ENCODE measurements at regions not wholly inside any gene's neighbourhood (a gene's known extent, or its start where the extent isn't known, plus 50 kb on each side); places are given as distances from the start of the nearest gene placed in this dataset.
"Not testable (repeated sequence)": the region's sequence is repeated elsewhere in the genome, so short reads cannot be mapped to it uniquely, and the experiment has no call there.

DNA sequence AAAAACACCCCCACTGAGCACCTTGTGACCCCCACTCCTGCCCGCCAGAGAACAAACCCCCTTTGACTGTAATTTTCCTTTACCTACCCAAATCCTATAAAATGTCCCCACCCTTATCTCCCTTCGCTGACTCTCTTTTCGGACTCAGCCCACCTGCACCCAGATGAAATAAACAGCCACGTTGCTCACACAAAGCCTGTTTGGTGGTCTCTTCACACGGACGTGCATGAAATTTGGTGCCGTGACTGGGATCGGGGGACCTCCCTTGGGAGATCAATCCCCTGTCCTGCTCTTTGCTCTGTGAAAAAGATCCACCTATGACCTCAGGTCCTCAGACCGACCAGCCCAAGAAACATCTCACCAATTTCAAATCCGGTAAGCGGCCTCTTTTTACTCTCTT, 419.8 kb downstream of the MAFB start:
- not testable (repeated sequence) for DNase-seq (ENCODE audit: extremely low read depth in 1 of 11, low read depth in 9 of 11, low spot score in 4 of 11)

DNA sequence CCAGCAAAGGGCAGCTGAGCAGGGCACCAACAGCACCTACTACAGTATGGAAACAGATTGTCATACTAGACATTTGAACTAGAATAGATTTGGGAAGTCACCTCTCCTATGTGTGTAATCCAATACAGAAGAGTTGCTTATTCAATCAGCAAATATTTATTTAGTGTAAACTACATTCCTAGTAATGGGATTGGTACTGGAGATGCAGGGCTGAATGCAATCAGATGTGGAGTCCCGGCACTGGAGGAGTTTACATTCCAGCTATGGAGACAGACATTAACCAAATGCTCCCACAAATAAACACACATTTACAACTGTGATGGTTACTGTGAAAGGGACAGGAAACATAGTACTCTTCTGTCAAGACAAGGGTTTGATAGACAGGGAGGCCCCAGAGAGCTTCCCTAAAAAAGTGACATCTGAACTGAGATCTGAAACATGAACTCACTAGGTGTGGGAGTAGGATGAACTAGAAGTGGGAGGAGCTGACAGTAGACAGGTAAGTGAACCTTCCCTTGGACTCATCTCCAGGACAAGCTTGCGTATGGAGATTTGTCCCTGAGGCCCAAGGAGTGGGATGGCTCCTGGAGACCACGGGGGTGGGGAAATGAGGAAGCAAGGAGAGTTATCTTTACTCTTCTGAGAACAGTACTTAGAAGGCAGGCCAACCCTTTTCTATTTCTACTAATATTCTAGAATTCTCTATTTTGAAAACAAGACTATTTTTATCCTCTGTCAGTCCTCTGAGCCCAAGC, 420.5 kb downstream of the MAFB start:
- no peak for DNase-seq (ENCODE audit: extremely low read depth in 1 of 11, low read depth in 9 of 11, low spot score in 4 of 11)

DNA sequence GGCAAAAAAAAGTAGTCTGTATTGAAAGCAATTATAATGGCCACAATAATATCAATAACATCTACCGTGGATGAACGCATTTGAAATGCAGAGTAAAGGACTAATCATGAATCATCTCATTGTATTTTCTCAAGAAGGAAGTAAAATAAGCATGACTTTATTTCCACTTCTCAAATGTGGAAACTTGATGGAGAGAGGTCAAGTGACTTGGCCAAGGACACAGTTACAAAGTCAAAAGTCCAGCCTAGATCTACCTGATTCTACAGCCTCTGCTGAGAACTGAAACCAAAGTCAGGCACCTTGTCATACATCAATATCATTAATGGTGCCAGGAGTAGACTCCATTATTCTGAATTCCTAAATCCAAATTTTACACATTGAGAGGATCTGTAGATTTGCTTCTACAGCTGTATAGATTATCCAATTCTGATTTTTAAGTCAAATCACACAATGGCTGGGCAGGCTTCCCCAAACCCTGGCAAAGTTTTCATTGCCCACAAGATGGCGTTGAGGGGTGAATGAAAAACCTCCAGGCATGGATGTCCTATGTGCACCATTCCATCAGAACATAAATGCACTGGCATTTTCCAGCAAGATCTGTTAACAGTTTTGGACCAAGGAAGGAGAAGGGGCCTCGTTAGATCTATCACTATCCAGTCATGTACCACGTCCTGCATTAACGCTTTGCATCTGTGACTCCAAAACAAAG, 423.1 kb downstream of the MAFB start:
- DNase-seq (ENCODE audit: extremely low read depth in 1 of 11, low read depth in 9 of 11, low spot score in 4 of 11): no peak

DNA sequence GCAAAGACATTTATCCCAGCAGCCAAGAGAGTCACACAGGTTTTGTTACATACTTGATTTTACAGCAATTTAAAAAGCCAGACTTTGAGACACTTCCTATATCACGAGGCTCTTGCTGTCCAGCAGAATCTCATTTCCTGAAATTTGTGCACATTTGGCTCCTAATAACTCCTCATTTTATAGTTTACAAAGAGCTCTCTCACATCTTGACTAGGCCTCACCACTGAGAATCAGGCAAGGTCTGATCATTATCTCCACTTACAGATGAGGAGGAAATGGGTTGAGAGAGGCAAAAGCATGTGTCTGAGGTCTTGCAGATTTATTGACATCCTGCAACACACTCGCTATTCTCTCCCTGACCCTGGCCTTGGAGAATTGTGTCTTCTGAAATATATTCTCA, 426.8 kb downstream of the MAFB start:
- no peak for DNase-seq (ENCODE audit: extremely low read depth in 1 of 11, low read depth in 9 of 11, low spot score in 4 of 11)

DNA sequence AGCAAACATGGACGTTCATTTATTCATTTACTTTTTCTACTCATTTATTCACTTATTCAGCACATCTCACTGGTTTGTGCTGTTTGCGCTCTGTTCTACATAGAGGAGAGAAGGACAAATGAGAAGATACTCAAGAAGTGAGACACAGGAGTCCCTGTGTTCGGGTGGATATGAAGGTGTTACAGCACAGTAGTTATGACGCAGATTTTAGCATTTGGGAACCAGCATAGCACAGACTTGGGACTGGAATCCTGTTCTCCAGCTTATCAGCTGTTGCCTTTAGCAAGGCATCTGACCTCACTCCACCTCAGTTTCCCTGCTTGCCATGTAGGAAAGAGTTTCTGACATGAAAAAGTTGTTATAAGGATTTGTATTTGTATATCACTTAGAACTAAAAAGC, 430.1 kb downstream of the MAFB start:
- DNase-seq (ENCODE audit: extremely low read depth in 1 of 11, low read depth in 9 of 11, low spot score in 4 of 11): no peak

DNA sequence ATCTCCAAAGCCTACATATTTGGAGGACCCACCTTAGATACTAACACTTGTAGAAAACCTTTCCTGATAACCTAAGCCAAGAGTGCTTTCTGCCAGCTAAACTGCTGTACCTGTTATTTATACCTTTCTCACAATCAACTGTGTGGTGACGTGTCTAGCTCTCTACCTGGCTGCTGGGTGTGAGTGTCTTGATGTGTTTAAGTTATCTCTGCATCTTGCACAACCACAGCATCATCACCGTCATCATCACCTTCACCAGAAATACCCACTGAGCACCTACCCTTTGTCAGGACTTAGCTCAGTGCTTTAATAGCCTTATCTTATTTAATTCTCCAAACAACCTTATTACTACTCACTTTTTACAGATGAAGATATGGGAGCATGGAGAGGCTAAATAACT, 431.3 kb downstream of the MAFB start:
- no peak for DNase-seq (ENCODE audit: extremely low read depth in 1 of 11, low read depth in 9 of 11, low spot score in 4 of 11)

DNA sequence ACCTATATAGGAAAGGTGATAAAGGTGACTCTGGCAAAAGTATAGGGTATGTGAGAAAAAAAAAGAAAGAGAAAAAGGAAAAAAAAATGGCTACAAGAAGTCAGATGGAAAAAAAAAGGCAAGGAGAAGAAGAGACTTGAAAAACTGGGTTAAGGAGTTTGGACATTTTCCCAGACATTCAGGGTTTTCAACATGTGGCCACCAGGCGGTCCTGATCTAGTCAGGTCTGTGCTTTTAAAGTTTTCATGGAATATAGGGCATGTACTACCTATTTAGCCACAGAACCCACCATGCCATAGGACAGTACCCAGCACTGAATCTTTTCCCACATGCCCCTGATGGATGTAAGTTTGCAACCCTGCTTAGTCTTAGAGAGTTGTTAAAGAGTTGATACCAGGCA, 433.7 kb downstream of the MAFB start:
- DNase-seq (ENCODE audit: extremely low read depth in 1 of 11, low read depth in 9 of 11, low spot score in 4 of 11): no peak

DNA sequence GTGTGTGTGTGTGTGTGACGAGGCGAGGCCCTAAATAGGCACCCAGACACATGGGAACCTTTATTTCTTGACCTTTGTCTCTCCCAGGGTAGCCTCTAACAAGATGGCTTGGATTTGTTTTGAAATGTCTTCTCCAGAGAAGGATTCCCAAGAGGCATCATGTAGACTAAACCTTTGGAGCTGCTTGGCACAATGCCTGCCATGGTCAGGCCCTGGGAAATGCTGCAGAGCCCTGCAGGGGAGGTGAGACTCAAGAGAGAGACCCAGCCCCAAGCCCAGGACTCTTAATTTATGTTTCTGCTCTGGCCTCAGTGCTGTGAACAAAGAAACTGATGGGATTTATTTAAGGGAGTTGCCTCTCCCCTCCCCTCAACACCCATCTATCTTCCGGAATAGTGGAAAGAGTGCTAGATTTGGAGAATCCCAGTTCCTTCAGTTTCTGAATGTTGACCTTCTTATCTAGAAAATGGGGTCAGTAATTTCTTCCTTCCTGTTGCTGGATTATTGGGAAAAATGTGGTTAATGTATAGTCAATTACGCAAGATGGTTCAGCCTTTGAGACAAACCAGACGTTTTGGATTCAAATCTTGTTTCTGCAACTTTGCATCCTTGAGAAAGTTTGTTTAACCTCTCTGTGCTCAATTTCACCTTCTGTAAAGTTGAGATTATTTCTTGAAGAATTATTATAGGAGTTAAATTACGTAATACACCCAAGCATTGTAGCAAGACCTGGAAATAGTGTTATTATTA, 434.8 kb downstream of the MAFB start:
- DNase-seq (ENCODE audit: extremely low read depth in 1 of 11, low read depth in 9 of 11, low spot score in 4 of 11): no peak

DNA sequence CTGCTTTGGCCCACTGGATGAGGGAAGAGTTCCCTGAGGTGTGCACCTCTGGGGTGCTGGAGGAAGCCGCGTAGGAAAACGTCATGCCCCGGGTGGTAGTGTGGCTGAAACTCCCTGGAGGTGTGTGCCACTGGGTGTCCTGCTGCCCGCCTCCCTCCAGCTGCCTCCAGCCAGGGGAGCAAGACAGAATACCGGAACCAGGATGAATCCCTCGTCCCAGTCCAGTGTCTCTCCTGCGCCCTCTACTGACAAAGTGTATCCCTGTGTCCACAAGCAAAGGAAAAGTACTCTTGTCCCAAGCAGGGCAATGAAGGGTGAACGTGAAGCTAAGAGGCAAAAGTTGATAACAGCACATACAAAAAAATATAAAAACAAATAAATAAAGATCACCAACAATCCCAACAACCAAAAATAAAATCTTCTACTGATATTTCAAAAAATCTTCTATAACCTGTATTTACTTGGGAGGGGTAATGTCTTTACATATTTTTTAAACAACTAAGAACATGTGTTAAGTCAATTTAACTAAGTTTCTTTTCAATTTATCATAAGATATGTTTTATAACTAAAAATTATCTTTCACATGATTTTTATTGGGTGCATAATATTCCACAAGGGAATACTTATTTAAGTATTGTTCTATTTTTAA, 437.6 kb downstream of the MAFB start:
- DNase-seq (ENCODE audit: extremely low read depth in 1 of 11, low read depth in 9 of 11, low spot score in 4 of 11): no peak

DNA sequence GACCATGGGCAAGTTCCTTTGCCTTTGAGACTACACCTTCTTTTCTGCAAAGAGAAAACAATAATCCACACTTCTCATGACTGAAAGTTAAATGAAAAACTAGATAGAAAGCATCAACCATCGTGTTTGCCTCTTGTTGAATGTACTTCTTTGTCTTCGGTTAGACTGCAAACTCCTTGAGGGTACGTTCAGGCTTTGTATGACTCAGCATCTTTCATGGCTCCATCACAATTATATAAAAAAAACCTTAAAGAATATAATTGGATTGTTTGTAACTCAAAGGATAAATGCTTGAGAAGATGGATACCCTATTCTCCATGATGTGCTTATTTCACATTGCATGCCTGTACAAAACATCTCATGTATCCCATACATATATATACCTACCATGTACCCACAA, 439.2 kb downstream of the MAFB start:
- no peak for DNase-seq (ENCODE audit: extremely low read depth in 1 of 11, low read depth in 9 of 11, low spot score in 4 of 11)

DNA sequence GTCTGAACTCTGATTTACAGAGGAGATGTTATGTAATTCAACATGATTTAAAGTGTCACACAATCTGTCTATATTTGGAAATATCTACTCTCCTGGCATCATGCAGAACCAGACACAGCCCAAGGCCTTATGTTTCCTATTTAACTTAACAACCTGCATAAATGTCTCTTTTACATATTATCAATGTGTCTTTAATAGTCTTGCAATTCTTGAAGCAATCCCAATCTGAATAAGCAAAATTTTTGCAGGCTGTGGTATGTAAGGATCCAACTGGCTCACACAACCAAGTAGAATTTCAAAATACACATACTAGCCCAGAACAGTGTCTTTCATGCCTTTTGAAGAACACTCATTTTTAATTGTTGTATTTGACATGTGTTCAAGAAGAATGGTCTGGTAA, 443.2 kb downstream of the MAFB start:
- DNase-seq (ENCODE audit: extremely low read depth in 1 of 11, low read depth in 9 of 11, low spot score in 4 of 11): no peak

DNA sequence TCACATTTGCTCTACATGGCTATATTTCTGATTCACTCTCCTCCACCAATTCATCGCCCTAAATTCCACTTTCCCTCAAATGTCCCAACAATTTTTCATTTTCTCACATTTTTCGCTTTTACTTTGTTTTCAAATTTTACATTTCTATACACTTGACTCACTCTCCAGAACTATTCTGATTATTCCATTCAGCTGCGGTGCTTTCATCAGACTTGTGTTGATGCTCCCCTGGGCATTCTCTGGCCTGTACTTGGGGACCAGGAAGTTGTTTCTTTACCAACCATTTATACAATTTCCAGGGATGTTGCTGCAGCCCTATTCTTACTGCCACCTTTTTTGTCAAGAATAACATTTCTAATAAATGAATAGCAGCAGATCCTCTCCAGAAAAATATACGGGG, 444.8 kb downstream of the MAFB start:
- no peak for DNase-seq (ENCODE audit: extremely low read depth in 1 of 11, low read depth in 9 of 11, low spot score in 4 of 11)

DNA sequence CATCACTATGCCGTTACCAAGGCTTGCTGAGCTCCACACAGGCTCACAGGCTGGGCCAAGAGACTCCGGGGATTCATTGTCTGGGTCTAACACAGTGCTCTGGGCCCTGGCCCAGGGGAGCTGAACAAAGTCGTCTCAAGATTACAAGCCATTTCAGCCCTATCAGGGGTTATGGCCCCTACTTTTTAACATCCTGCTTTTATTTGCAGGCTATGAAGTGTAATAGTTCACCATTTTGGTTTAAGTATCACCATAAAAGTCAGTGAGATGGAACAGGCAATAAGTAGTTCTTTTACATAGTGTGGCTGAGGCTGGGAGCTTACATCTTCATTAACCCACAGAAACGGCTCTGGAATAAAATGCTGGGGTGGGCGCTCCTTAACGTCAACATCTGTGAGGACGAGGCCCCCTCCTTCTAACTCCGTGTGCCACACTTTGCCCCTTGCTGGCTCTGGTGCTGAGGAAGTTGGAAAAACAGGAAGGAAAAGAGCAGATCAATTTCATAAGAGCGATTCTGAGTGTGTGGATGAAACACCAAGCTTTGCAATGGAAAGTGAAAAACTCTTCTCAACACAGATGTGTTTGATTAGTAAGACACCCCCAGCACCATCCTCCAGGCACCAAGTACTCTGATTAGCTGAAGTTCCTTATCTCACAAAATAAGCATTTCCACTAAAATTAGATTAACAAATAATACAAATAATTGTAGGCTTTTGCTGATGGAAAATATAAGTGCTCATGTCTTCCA, 447.3 kb downstream of the MAFB start:
- peak in 3 of 11 donors; percentile 7 to 25 (median 18) for DNase-seq (ENCODE audit: extremely low read depth in 1 of 11, low read depth in 9 of 11, low spot score in 4 of 11)

DNA sequence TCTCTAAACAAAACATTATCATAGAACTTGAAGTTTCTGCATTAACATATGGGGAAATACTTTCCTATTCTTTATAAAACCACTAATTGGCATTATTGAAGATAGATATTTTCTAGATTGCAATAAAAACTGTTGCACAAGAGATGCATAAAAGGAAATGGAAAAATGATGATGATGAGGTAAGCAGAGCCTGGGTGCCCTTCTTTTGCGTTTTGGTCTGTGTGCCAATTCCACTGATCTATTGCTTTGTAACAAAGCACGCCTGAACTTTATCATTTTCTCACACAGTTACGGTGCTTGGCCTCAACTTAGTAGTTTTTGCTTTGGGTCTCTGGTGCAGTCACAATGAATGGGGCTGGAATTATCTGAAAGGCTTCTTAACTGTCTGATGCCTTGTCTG, 450.5 kb downstream of the MAFB start:
- no peak for DNase-seq (ENCODE audit: extremely low read depth in 1 of 11, low read depth in 9 of 11, low spot score in 4 of 11)

DNA sequence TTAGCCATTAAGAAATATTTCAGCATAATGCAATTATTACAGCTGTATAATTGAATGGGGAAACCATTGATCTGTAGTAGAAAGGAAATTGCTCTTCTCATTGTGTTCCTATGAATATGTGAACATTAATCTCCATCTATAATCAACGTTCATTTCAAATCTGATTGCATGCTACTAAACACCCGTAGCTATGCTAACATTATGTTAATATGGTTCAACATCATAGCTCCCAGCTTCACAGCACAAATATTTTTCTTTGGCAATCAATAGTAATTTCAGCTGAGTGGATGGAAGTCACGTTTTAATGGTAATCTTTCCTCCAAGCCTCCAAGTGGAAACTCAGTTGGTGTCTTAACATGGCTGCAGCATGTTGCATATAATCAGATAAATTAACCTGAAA, 454.4 kb downstream of the MAFB start:
- no peak for DNase-seq (ENCODE audit: extremely low read depth in 1 of 11, low read depth in 9 of 11, low spot score in 4 of 11)

DNA sequence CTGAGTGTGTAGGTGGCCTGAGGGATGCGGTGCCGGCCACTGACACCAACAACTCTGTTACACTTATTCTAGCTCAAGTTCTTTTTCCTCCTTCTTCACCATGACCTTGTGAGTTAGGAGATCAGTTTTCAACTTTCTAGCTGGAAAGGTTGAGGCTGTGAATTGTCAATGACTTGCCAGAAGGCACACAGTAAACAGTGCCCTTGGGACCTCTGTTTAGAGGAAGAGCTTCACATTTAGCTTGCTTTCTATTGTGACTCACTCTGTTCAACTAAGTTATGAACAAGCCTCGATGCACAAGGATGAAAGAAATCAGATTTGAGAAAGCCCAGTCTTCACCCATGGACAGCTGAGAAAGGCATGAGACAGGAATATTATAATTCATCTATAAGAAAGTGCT, 455.6 kb downstream of the MAFB start:
- DNase-seq (ENCODE audit: extremely low read depth in 1 of 11, low read depth in 9 of 11, low spot score in 4 of 11): no peak

DNA sequence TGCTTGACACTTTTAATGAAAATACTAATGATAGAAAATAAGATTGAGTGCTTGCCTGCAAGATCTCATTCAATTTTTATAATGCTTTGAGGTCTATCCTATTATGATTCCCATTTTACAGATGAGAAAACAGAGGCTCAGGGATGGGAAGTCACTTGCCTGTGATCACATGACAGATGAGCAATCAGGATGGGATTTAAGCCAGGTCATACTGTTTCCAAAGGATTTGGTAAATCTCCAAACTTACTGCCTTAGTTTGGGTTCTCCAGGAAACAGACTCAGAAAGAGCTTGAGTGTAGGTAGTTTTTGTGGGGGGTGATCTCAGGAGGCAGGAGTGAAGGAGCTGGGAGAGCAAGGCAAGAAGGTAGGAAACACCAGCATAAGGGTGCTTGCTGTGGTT, 456.3 kb downstream of the MAFB start:
- no peak for DNase-seq (ENCODE audit: extremely low read depth in 1 of 11, low read depth in 9 of 11, low spot score in 4 of 11)

DNA sequence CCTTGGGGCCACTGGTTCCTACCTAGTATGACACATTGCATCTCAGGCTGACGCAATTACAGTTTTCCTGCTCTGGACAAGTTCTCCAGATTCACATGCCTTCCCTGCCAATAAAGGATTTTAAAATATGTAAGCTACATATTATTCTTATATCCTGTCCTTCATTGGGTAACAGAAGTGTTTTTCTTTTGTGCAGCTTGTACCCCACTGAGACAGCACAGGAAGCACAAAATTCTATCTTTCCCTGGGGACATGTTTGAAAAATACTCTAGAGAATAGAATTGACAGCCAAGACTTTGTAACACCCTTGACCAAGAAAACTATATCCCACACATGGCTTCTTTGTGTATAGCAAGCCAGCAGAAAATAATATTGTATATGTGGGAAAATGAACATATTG, 456.8 kb downstream of the MAFB start:
- DNase-seq (ENCODE audit: extremely low read depth in 1 of 11, low read depth in 9 of 11, low spot score in 4 of 11): no peak

DNA sequence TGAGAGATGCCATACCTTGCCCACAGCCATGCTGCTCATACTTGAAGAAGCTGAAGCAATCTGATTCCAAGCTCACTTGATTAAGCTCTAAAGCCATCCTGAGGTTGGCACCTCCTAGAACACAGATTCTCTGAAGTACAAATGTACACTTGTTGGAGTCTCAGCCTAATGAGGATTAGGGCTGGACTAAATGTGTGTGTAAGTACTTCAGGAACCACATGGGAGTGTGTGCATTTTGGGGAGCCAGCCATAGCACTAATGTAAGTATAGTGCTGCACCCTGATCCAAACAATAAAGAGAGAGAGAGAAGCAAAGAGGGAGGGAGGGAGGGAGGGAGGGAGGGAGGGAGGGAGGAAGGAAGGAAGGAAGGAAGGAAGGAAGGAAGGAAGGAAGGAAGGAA, 458.6 kb downstream of the MAFB start:
- DNase-seq (ENCODE audit: extremely low read depth in 1 of 11, low read depth in 9 of 11, low spot score in 4 of 11): no peak

All from renal cortex interstitium (tissue), 11 donors.